HepG2 (cell line): ENCODE measurements at regions not wholly inside any gene's neighbourhood (a gene's known extent, or its start where the extent isn't known, plus 50 kb on each side); places are given as distances from the start of the nearest gene placed in this dataset.

Experiments
- ARHGAP35 ChIP-seq: sonication (generic); formaldehyde crosslinking; IDR thresholded peaks from 2 replicates; pipeline ENCODE4 v1.9.0; 2022; ENCODE audit warnings: mild to moderate bottlenecking, inconsistent platforms, moderate library complexity, missing genetic modification reagents, borderline replicate concordance
- ELF3 ChIP-seq: IDR thresholded peaks from 2 replicates; pipeline ENCODE4 v1.6.1; 2016; ENCODE audit warnings: missing genetic modification reagents, missing compliant biosample characterization
- GATAD2A ChIP-seq: IDR thresholded peaks from 2 replicates; pipeline ENCODE4 v1.6.1; 2016
- GPN1 ChIP-seq: sonication (generic); formaldehyde crosslinking; IDR thresholded peaks from 2 replicates; pipeline ENCODE4 v1.5.1; 2020; ENCODE audit warnings: missing genetic modification reagents, borderline replicate concordance
- IKZF5 ChIP-seq: IDR thresholded peaks from 2 replicates; pipeline ENCODE4 v1.6.1; 2018; ENCODE audit warnings: missing genetic modification reagents, mild to moderate bottlenecking, missing compliant biosample characterization
- ZNF281 ChIP-seq: sonication (generic); formaldehyde crosslinking; IDR thresholded peaks from 2 replicates; pipeline ENCODE4 v1.4.0; 2020; ENCODE audit warnings: missing genetic modification reagents, borderline replicate concordance
- ZNF333 ChIP-seq: sonication (generic); formaldehyde crosslinking; IDR thresholded peaks from 2 replicates; pipeline ENCODE4 v1.4.0; 2020; ENCODE audit warnings: mild to moderate bottlenecking, missing genetic modification reagents, borderline replicate concordance
- ZNF589 ChIP-seq: sonication (generic); formaldehyde crosslinking; conservative IDR thresholded peaks from 2 replicates; pipeline ENCODE4 v1.8.0; 2022; ENCODE audit warnings: mild to moderate bottlenecking, moderate library complexity, missing genetic modification reagents
- ZNF740 ChIP-seq: sonication (generic); formaldehyde crosslinking; IDR thresholded peaks from 2 replicates; pipeline ENCODE4 v1.4.0; 2020; ENCODE audit warnings: missing genetic modification reagents
- ZNF749 ChIP-seq: sonication (generic); formaldehyde crosslinking; IDR thresholded peaks from 2 replicates; pipeline ENCODE4 v1.8.0; 2022; ENCODE audit warnings: mild to moderate bottlenecking, missing genetic modification reagents, moderate library complexity, borderline replicate concordance

- TF ChIP-seq ZNF281 (CRISPR knock-in tag) (no peak), ZNF589 (CRISPR knock-in tag) (no peak), GPN1 (CRISPR knock-in tag) (no peak), ZNF740 (no peak), ZNF333 (no peak), ZNF749 (CRISPR knock-in tag) (no peak), IKZF5 (CRISPR knock-in tag) (no peak), ELF3 (CRISPR knock-in tag) (no peak), ARHGAP35 (no peak), GATAD2A (no peak)
These were observed 73.7 kb downstream of the NAV1 start (continued) for GRCh38 chr1:201612645-201613044.
